Fibroblast of villous mesenchyme (primary cell): ENCODE measurements at regions not wholly inside any gene's neighbourhood (a gene's known extent, or its start where the extent isn't known, plus 50 kb on each side); places are given as distances from the start of the nearest gene placed in this dataset.

ENCODE experiments used
- DNase-seq: peaks from one replicate; pipeline ENCODE4 v3.0.0-alpha.2; 2010; ENCODE audit warnings: low read depth
- H3K4me3 ChIP-seq: 2 replicates; pipeline ENCODE4 v1.5.1; 2011; ENCODE audit warnings: low read depth, mild to moderate bottlenecking, low read length
- TF ChIP-seq, protein P1 (sequence below): IDR thresholded peaks from 2 replicates; pipeline ENCODE4 v1.5.1; 2012; ENCODE audit warnings: low read depth, mild to moderate bottlenecking, low read length; ENCODE audit not compliant: insufficient read depth

GRCh38 chr4:111454961-111455360, 690.3 kb upstream of the FAM241A start:
- peak; percentile 15 for DNase-seq
- TF ChIP-seq, protein P1, sequence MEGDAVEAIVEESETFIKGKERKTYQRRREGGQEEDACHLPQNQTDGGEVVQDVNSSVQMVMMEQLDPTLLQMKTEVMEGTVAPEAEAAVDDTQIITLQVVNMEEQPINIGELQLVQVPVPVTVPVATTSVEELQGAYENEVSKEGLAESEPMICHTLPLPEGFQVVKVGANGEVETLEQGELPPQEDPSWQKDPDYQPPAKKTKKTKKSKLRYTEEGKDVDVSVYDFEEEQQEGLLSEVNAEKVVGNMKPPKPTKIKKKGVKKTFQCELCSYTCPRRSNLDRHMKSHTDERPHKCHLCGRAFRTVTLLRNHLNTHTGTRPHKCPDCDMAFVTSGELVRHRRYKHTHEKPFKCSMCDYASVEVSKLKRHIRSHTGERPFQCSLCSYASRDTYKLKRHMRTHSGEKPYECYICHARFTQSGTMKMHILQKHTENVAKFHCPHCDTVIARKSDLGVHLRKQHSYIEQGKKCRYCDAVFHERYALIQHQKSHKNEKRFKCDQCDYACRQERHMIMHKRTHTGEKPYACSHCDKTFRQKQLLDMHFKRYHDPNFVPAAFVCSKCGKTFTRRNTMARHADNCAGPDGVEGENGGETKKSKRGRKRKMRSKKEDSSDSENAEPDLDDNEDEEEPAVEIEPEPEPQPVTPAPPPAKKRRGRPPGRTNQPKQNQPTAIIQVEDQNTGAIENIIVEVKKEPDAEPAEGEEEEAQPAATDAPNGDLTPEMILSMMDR, result no peak
- no peak overlapping the region for H3K4me3 ChIP-seq

DNA sequence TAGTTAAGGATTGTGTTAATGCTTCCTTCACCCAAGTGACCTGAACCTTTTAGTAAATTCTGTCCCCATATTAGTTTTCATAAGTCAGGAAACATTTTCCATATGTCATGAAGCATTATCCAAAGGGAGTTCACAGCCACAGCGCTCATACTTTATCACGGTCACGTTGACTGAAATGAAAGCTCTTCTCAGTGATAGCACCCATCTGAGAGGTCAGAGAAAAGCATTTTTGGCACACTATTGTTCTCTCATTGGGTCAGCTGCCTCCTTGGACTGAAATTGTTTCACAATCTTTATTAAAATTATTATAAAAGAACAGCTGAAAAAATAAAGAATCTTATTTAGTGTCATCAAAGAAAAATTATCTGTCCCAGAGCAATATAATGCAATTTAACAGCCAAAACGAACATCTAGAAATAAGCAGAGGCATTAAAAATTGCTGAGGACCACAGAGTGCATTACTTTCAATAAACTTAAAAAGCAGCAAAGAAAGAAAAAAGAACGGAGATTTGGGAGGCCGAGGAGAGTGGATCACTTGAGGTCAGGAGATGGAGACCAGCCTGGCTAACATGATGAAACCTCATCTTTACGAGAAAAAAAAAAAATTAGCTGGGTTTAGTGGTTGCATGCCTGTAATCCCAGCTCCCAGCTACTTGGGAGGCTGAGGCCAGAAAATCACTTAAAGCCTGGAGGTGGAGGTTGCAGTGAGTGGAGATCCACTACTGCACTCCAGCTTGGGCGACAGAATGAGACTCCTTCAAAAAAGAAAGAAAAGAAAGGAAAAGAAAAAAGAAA, 680.8 kb upstream of the FAM241A start:
- TF ChIP-seq, protein P1, result no peak
- peak; percentile 89 for DNase-seq
- no peak overlapping the region for H3K4me3 ChIP-seq

GRCh38 chr4:111466811-111467604, 678.2 kb upstream of the FAM241A start:
- DNase-seq, result peak; percentile 20
- TF ChIP-seq, protein P1, result no peak
- H3K4me3 ChIP-seq, result no peak overlapping the region

DNA sequence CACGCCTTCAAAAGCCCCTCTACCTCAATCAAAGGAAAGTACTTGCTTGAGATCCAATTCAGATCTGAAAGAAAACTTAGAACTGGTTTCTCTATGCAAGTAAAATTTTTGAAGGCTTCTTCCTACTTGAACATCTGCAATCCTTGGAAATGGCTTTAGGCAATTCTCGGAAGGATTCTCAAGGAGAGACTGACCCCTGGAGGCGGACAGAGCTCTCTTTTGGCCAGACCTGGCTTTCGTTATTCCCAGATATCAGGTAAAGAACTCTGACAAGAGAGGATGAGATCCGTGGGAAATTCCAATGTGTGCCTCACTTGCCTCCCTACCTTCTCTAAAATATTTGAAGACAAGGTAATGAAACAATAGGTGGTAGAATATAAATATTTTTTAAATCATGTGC, 670.3 kb upstream of the FAM241A start:
- peak; percentile 53 for DNase-seq
- TF ChIP-seq, protein P1, result peak; percentile 59
- no peak overlapping the region for H3K4me3 ChIP-seq

GRCh38 chr4:111475666-111476065, 669.6 kb upstream of the FAM241A start:
- TF ChIP-seq, protein P1, result no peak
- H3K4me3 ChIP-seq, result no peak overlapping the region
- DNase-seq, result no peak

DNA sequence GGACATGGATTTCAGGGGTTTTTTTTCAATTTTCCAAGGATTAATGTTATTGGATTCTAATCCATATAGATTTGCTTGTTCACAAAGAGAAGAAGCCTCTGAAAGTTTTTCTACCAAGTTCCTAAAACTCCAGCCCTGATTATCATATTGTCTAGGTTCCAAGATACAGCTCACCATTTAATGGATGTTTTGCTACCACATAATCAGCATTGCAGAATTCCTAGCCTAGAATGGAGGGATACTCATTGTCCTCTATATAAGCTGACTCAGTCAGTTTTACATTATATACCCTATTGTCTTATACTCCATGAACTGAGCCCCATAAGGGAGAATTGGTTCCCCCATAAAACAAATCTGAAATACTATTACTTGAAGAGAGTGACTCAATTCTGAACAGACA, 664.7 kb upstream of the FAM241A start:
- TF ChIP-seq, protein P1, result no peak

More for the DNA sequence above, 664.7 kb upstream of the FAM241A start:
- H3K4me3 ChIP-seq, result no peak overlapping the region
- DNase-seq, result no peak
